Stomach (tissue), 4 donors: ENCODE measurements at regions not wholly inside any gene's neighbourhood (a gene's known extent, or its start where the extent isn't known, plus 50 kb on each side); places are given as distances from the start of the nearest gene placed in this dataset.

Experiments used
- CTCF ChIP-seq, 7 experiments: fragments of 450-650 bp in 4 of 7; fragments of 200-600 bp in 3 of 7; sonication (generic) in 3 of 7; IDR thresholded peaks; one replicate each; pipeline ENCODE4 v1.5.1; 2016 to 2019; ENCODE audit warnings: antibody characterized with exemption in 7 of 7, control low read depth in 2 of 7, mild to moderate bottlenecking in 1 of 7
- EP300 ChIP-seq: sonication (generic); formaldehyde crosslinking; IDR thresholded peaks from one replicate; pipeline ENCODE4 v1.6.1; 2017; ENCODE audit warnings: antibody characterized with exemption
- POLR2AphosphoS5 ChIP-seq, 3 donors: sonication (generic); formaldehyde crosslinking; IDR thresholded peaks; one replicate each; pipeline ENCODE4 v1.6.1; 2016; ENCODE audit warnings: antibody characterized with exemption in 3 of 3

GRCh38 chr3:178318340-178318739, 217.9 kb upstream of the KCNMB2 start:
- TF ChIP-seq CTCF (IDR thresholded peaks at IDR 0.05) (no peak), POLR2AphosphoS5 (IDR thresholded peaks at IDR 0.05) (no peak), EP300 (no peak)
